22Rv1 (cell line): ENCODE measurements at regions not wholly inside any gene's neighbourhood (a gene's known extent, or its start where the extent isn't known, plus 50 kb on each side); places are given as distances from the start of the nearest gene placed in this dataset.

Source experiments
- ZFX ChIP-seq: fragments of 450-650 bp; IDR thresholded peaks from 2 replicates; pipeline ENCODE4 v1.6.1; 2017; ENCODE audit warnings: antibody characterized with exemption, borderline replicate concordance
- TF ChIP-seq, protein P1 (sequence below): fragments of 450-650 bp; IDR thresholded peaks from 2 replicates; pipeline ENCODE4 v1.5.1; 2017; ENCODE audit warnings: mild to moderate bottlenecking

DNA sequence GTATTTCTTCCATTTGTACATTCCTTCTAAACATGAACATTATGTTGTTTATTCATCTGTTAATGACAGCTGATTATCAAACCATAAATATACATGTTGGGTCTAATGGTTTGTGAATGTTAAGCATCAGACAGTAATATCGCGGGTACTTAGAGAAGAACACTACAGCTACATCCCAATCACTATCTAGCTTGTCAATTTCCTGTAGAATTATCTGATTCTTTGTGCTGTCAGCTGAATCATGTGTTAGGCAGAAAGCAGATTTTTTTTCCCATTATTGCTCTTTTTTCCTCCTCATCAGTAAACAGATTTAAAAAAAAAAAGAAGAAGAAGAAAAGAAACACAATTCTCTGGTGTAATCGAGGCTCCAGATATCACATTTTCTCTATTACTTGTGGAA is 183.6 kb upstream of the CTBP2 start:
- TF ChIP-seq, protein P1, sequence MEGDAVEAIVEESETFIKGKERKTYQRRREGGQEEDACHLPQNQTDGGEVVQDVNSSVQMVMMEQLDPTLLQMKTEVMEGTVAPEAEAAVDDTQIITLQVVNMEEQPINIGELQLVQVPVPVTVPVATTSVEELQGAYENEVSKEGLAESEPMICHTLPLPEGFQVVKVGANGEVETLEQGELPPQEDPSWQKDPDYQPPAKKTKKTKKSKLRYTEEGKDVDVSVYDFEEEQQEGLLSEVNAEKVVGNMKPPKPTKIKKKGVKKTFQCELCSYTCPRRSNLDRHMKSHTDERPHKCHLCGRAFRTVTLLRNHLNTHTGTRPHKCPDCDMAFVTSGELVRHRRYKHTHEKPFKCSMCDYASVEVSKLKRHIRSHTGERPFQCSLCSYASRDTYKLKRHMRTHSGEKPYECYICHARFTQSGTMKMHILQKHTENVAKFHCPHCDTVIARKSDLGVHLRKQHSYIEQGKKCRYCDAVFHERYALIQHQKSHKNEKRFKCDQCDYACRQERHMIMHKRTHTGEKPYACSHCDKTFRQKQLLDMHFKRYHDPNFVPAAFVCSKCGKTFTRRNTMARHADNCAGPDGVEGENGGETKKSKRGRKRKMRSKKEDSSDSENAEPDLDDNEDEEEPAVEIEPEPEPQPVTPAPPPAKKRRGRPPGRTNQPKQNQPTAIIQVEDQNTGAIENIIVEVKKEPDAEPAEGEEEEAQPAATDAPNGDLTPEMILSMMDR = no peak
- TF ChIP-seq ZFX = no peak
